ENCODE measurements at regions not wholly inside any gene's neighbourhood (a gene's known extent, or its start where the extent isn't known, plus 50 kb on each side); places are given as distances from the start of the nearest gene placed in this dataset.
A peak's percentile ranks its signal among the peaks of the same experiment; 100 is the strongest.
"Not testable (repeated sequence)": the region's sequence is repeated elsewhere in the genome, so short reads cannot be mapped to it uniquely, and the experiment has no call there.

DNA sequence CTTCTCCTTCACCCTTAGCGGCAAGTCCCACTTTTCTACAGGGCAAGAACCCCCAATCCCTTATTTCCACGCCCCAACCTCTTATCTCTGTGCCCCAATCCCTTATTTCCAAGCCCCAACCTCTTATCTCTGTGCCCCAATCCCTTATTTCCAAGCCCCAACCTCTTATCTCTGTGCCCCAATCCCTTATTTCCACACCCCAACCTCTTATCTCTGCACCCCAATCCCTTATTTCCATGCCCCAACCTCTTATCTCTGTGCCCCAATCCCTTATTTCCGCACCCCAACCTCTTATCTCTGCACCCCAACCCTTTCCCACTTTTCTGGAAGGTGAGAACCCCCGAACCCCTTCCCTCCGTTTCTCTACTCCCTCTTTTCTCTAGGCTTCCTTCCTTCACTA is 116.1 kb upstream of the GJE1 start:
- DNase-seq (ENCODE audit: low spot score), result not testable (repeated sequence)

DNA sequence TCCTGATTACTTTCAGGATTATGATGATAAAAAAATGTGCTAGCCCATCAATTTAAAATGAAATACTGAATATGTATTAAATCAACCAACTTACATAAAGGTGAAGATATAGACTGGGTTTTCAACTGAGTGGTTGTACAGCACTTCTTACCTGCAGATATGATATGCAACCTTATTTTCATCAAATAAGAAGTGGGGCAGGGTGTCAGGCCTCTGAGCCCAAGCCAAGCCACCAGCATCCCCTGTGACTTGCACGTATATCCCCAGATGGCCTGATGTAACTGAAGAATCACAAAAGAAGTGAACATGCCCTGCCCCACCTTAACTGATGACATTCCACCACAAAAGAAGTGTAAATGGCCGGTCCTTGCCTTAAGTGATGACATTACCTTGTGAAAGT is 117.3 kb upstream of the GJE1 start:
- not testable (repeated sequence) for DNase-seq (ENCODE audit: low spot score)

DNA sequence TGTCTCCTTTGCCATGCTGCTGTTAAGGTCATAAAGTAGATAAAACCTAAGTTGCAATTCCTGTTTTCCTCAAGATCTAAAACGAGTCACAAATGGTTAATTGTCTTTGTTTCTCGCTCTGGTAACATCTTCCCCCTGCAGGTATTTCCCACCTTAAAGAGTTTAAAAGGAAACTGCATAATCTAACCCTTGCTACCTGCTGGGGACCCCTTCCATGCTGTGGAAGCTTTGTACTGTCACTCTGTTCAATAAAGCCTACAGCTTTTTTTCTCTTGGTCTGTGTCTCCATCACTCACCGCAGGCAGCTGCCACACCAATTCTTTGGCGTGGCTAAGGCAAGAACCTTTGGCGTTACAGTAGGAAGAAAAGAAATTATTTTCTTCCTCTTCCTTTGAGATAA is 117.7 kb upstream of the GJE1 start:
- DNase-seq (ENCODE audit: low spot score), result no peak

DNA sequence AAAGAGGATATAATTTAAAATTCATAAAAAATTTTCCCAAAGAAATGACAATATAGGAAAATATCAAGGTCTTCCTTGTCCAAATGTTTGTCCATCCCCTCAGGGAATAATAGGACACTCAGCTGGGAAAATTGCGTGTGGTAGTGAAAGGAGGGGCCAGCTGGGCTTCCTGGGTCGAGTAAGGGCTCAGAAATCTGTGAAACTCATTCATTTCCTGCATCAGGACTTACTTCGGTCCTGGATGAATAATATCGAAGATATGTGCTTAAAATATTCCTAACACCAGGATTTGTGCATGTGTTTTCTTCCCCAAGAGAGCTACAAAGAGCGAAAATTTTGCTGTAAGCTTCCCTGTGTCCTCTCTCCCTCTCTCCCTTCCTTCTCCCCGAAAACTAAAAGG is 118.2 kb upstream of the GJE1 start:
- no peak for DNase-seq (ENCODE audit: low spot score)

DNA sequence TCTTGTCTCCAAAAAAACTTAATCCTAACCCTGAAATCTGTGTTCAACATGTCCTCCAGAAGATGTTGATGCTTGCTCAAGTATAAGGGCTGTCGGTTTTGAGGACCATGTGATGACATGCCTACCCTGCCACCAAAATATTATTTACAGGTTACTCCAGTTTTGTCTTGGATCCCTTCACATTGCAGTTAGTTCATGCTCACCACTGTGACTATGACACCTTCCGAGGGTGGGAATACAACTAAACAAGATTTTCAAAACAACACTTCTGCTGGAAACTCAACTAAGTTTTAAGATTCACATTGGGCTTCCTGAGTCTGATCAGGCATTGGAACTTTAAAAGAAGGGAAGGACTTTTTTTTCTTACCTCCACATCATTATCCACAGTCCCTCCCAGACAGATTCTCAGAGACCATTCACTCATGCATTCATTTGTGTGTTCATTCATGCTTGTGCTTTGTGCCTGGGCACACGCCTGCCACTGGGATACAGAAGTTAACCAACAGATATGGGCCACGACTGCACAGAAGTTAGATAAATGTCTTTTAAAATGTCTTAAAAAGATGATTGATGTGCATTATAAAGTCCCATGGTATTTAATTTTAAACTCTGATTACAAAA is 118.7 kb upstream of the GJE1 start:
- no peak for DNase-seq (ENCODE audit: low spot score)

DNA sequence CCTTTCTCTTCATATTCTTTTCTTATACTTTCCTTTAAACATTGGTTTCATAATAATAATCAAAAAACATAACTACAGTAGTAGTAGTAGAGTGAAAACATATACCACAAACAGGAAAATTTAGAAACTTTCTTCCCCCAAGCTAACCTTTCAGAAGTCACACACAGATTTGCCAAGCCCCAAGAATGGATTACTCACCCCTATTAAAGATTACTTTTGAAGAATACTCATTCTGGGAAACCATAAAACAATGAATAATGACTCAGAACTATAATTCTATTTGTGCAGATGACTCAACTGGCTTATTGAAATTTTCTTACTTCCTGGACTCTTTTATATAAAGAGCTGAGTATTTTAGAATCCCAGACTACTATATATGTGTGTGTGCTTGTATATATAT is 119.4 kb upstream of the GJE1 start:
- DNase-seq (ENCODE audit: low spot score), result no peak

DNA sequence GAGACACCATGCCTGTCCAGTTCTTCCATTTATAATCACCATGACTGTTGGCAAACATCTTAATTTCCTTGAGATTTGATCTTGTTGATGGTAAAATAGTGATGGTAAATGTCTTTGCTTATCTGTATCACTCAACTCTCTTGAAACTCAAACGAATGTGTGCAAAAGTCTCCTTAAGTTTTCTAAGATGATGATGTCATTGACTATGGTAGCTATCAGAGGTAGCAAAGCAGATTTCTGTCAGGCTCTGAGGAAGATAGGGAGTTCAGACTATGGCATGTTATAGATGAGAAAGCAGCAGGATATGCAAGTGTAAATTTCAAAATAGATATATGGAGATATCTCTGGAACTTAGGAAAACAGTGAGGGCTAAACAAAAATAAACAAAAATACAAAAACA is 121.0 kb upstream of the GJE1 start:
- no peak for DNase-seq (ENCODE audit: low spot score)

DNA sequence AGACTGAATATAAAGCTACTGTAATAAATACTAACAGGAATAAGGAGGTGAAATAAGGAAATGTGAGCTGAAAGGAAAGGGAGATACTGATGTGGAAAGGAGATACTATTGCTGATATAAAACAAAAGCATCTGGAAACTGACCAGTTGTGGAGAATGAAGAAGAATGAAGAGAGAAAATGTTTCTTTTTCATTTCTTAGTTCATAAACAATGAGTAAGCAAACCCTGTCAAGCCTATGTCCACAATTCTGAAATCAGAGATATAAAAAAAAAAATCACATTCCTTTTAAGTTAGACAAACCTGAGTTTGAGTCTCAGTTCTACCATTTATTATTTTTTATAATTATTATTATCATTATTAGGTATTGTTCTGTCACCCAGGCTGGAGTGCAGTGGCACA is 121.6 kb upstream of the GJE1 start:
- DNase-seq (ENCODE audit: low spot score), result no peak

DNA sequence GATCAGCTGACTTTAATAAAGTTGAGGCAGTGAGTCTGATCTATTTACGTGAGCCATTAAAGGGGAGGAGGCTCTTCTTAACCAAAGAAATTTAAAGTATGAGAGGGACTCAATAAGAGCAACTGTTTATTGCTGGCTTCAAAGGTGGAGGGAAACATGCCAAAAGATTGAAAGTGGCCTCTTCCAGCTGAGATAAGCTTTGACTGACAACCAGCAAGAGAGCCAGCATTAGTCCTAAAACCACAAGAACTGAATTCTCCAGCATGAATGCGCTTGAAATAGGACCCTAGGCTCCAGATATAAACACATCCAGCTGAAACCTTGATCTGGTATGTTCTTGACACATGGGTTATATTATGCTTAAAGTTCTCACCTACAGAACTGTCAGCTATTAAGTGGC is 123.1 kb upstream of the GJE1 start:
- no peak for DNase-seq (ENCODE audit: low spot score)

DNA sequence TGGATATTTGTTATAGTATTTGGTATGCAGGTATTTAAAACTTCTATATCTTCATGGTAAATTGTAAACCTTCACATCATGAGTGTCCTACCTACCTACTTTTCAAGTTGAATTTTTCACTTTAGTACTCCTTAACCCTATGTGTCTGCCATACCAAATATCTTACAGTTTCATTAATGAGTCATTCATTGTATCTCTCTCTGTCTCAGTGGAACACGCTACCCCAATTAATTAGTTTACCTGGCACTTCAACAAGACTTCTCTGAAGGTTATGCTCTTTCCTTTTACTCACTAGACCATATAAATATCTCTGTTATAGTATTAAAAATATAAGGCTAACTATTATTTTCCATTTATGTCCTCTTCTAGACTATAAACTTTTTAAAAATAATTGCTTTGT is 123.9 kb upstream of the GJE1 start:
- no peak for DNase-seq (ENCODE audit: low spot score)

DNA sequence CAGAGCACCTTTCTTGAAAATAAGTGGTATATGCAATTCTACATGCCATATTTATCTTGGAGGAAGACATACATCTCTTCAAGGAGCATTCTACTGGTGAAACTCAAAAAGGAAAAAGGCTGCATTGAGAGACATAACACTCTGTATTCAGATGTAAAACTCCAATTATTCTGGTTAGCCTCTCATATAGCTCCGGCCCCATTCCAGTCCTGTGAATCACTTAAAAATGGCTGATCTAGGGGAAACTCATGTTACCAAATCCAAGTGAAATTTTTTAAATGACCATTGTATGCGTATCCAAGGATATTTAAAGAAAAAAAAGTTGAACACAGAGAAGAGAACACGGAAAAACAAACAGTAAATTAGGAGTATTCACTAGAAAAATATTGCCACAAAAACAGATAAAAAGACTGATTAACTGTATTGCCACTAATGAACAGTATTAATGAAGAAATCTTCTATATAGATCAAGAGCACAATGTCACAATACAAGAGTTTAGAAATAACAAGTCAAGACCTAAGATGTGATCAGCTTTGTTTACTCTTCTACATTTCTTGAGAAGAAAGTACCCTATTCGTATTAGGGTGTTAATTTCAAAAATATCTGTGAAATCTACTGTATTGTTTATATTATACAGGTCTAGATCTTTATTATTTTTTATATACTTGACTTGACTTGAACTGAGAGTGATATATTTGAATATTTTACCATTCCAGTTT is 124.5 kb upstream of the GJE1 start:
- no peak for DNase-seq (ENCODE audit: low spot score)

DNA sequence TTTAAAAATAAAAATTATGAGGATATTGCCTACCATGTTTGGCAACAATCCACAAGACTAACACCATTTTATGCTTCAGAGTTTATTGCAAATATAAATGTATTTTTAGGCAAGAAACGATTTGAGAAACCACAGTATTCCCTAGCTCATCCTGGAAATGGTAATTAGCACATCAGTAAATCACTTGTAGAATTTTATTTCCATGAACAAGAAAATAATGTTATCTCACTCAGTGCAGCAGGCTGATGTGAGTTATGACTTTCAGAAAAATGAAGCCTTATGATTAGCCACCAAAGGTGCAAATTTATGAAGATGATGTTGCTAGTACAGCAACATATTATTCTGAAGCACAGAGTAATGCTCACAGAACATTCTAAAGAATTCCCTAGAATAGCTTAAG is 127.7 kb upstream of the GJE1 start:
- DNase-seq (ENCODE audit: low spot score), result no peak

DNA sequence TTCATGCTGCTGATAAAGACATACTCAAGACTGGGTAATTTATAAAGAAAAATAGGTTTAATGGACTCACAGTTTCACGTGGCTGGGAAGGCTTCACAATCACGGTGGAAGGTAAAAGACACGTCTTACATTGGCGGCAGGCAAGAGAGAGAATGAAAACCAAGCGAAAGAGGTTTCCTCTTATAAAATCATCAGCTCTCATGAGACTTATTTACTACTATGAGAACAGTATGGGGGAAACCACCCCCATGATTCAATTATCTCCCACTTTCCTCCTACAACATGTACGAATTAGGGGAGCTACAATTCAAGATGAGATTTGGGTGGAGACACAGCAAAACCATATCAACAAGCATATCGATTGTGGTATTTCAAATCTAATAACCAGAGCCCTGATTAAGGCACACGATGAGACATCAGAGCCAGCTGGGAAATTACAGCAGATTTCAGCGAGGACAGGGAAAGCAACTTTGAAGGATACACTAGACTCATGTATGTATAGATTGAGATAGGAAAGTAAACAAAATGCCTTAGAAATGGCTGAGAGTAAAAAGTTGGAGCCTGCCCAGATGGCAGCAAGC is 129.8 kb upstream of the GJE1 start:
- no peak for DNase-seq (ENCODE audit: low spot score)

DNA sequence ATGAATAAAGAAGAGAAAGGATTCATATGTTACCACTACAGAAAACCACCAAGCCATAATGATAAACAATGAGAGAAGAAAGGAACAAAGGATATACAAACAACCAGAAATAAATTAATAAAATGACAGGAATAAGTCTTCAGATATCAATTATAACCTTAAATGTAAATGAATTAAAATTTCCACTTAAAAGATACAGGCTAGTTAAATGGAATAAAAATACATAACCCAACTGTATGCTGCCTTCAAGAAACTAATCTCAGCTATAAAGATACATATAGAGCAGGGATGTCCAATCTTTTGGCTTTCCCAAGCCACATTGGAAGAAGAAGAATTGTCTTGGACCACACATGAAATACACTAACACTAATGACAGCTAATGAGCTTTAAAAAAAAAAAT is 135.9 kb upstream of the GJE1 start:
- no peak for DNase-seq (ENCODE audit: low spot score)

DNA sequence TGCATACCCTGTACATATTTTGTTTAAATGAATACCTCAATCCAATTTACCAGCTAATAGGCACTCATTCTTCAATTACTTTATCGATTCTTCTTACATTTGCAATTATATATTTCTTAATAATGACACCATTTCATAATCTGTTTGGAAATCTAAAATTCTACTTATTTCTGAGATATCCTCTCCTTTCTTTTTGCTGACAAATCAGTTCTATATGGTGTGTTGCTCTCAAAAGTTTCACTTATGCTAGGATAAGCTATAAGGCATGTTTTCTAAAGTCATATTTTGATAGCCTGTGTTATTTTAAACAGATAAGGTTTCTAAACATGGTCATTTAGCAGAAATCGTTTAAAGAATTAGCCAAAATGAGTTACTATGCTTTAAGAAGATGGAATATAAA is 140.6 kb upstream of the GJE1 start:
- DNase-seq (ENCODE audit: low spot score), result no peak

DNA sequence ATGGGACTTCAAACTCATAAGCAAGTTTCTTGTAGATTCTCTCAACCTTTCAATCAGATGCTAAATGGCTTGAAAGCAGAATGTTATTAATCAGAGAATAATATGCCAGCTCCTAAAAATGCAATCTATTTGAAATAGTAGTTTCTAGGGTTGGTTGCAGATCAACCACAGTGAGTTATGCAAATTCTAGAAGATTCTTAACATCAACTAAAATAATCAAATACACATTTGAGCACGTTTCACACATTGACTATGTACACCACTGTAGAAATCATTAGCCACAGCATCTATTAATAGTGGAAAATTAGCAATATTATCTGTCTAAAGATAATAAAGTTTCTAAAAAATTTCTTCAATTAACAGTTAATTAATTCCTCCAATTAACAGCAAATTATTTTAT is 141.9 kb upstream of the GJE1 start:
- DNase-seq (ENCODE audit: low spot score), result no peak

DNA sequence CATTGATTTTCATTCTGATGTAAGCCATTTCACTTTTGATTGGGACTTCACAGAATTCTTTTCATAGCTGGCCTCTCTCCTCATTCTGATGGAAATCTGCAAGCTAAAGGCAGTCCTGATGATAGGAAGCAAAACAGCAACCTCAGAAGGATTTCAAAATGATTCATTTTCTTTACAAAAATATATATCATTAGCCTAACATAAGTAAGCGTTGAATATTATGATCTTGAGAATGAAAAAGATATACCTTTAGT is 143.1 kb upstream of the GJE1 start:
- DNase-seq (ENCODE audit: low spot score), result no peak

DNA sequence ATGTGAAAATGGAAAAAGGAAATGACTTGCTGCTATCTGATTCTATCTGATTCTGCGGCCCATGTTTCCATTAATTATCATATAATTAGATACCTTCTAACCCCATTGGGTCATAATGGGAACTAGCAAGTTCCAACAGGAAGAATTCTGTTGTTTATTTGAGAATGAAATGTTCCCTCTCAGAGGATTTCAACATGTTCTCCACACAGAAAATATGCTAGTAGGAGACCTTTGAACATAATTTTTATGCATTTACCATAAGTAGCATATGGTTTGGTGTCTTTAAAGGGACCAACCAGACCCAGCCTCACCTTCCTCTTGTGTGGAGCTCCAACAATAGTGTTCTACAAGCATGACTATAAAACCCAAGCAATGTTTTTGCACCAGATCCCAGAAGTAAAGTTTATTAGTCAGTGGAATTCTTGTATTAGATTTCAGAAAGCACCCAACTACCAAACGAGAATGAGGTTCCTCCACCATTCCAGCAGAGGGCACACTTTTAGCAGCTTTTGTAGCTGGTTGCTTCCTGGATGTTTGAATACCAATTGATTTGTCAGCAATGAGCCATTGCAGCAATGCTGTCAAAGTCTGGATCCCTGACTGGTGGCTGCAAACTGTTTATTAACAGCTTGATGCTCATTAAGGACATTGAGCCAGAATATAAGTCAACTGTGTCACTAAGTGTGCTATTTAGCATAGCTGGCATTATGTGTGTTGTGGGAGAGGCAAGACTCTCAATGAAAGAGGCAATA is 143.6 kb upstream of the GJE1 start:
- peak; percentile 3 for DNase-seq (ENCODE audit: low spot score)

DNA sequence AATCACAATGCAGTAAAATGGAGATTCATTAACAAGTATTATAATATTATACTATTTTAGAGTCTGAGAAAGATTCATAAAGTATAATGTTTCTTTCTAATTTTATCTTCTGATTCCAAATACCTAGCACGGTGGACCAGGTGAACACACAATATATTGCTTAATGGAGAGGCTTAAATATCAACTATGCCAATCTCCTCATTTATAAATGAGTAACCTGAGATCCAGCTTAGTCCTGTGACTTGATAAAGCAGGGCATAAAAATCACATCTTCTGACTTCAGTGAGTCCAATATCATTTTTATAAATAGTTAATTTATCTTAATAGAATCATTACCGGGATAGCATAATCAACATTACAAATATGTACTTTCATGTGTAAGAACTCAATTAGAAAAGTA is 144.4 kb upstream of the GJE1 start:
- DNase-seq (ENCODE audit: low spot score), result no peak

DNA sequence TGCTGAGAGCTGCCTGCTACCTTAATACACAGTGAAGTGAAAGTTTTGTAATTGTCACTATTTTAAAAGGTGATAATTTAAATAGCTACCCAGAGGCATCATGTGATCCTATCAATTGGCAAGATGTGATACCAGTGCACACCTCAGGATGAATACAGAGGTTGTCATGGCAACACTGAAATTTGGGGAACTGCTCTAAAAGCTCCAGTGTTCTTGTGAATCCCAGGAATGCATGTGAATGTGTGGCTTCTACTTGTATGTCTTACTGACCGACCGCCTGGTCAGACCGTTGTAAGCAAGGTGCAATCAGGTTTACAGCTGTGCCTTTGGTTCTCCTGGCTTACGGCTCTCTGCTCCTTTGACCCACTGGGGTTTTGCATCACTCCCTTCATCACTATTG is 146.3 kb upstream of the GJE1 start:
- DNase-seq (ENCODE audit: low spot score), result no peak

DNA sequence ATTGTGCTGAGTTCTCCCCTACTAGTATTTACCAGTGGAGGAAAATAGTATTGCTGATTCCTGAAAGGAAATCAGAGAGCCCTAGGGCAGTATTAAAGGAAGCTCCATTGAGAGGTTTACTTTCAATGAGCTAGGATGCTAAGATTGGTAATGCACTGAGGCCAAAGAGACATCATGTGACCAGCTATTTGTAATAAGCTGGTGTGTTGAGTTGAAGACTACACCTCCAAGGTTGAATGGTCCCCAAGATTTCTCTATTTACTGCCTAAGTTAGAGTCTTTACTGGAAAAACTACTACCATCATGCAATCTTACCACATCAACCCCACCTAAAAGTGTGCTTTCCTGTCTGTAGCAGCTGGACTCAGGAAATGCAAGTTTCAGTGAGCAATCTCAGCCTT is 151.5 kb upstream of the GJE1 start:
- no peak for DNase-seq (ENCODE audit: low spot score)

DNA sequence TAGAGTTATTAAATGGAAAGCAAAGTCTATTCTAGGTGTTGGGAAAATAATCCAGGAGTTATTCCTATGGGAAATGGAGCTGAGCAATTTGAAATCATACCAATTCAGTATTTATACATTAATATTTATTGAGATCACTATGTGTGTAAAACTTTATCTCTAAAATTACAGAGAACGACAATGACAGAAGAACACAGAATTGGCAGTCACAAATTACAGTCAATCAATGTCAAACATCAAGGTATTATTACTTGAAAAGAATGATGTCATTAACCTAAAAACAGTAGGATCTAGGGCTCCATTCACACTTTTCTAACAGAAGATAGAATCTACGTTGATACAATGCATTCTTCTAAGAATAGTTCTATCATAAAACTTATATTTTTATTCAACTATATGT is 154.9 kb upstream of the GJE1 start:
- no peak for DNase-seq (ENCODE audit: low spot score)

DNA sequence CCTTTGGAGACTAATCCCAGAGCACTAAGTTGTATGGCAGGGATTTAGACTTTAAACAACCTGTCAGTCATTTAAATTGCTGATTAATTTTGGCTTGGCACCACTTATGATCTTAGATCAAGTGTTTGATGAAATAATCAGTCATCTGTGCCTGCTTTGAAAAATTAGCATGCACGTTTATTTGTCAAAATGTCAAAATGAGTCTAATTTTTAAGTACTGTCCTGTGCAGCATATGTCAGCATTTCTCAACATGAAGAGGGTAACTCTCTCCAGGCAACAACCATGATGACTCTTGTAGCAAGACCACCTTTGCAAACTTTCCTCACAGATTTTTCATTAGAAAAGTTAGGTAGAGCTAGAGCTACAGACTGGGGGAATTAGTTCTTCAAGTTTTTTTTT is 155.7 kb upstream of the GJE1 start:
- DNase-seq (ENCODE audit: low spot score), result no peak
